ENCODE measurements at regions not wholly inside any gene's neighbourhood (a gene's known extent, or its start where the extent isn't known, plus 50 kb on each side); places are given as distances from the start of the nearest gene placed in this dataset.

DNA sequence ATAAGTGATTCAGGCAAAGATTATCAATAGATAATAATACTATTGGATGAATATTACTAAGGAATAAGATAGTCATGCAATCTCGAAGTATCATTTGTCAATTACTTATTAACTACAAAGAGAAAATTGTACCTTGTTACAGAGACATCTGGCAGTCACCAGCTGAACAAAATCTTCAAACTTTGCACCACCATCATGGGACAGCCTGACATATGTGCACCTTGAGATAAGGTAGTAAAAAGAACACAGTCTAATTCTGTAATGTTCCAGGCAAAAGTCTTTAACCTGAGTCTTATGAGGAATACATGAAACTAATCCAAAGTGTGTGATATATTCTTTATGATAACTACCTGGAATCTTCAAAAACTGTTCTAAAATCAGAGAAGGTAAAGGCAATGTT lies 423.0 kb upstream of the ZNF608 start:
- DNase-seq (ENCODE audit: low read depth): no peak
- no peak overlapping the region for H3K4me3 ChIP-seq (ENCODE audit: low read length)
- TF ChIP-seq, protein P1, sequence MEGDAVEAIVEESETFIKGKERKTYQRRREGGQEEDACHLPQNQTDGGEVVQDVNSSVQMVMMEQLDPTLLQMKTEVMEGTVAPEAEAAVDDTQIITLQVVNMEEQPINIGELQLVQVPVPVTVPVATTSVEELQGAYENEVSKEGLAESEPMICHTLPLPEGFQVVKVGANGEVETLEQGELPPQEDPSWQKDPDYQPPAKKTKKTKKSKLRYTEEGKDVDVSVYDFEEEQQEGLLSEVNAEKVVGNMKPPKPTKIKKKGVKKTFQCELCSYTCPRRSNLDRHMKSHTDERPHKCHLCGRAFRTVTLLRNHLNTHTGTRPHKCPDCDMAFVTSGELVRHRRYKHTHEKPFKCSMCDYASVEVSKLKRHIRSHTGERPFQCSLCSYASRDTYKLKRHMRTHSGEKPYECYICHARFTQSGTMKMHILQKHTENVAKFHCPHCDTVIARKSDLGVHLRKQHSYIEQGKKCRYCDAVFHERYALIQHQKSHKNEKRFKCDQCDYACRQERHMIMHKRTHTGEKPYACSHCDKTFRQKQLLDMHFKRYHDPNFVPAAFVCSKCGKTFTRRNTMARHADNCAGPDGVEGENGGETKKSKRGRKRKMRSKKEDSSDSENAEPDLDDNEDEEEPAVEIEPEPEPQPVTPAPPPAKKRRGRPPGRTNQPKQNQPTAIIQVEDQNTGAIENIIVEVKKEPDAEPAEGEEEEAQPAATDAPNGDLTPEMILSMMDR (conservative IDR thresholded peaks at IDR 0.05; ENCODE audit: low read length): no peak

DNA sequence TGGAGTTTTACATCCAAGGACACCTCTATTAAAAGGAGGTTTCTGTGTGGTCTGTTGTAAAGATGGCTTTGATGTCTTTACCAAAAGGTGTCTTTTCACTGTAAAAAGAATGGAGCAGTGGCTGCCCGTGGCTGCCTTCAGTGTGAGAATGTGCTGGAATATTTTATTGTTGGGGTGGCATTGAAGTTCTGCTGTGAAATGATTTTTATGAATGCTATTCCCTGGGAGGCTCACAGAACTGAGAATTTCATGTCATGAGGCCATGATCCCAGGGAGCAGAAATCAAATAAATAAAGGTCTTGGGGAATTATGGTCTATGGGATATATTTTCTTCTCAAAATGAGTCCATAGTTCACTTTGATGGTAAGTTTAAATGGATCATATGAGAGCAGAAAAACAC lies 425.2 kb upstream of the ZNF608 start:
- TF ChIP-seq, protein P1 (conservative IDR thresholded peaks at IDR 0.05; ENCODE audit: low read length): no peak
- DNase-seq (ENCODE audit: low read depth): no peak
- no peak overlapping the region for H3K4me3 ChIP-seq (ENCODE audit: low read length)

DNA sequence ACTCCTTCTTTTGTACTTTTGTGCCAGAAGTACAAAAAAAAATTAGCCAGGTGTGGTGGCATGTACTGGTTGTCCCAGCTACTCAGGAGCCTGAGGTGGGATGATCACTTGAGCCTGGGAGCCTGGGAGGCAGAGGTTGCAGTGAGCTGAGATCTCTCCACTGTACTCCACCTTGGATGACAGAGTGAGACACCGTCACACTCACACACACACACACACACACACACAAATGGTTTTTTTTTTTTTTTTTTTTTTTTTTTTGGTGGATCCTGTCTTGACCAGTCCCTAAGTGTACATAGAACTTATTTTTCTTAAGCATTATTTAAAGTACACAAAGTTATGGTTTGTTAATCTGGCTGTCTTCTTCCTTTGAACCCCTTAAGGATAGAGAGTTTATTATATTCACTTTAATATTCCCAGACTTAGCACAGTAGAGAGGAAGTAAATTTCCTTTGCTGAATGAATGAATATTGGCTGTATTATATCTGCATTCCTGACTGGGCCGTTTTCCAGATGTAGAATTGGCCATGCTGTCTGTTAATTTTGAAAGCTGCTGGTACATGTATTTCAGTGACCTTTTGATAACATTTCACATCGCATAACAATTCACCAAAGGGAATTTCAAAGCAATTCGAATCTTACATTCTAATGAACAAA lies 429.0 kb upstream of the ZNF608 start:
- no peak overlapping the region for H3K4me3 ChIP-seq (ENCODE audit: low read length)
- DNase-seq (ENCODE audit: low read depth): no peak
- TF ChIP-seq, protein P1 (conservative IDR thresholded peaks at IDR 0.05; ENCODE audit: low read length): no peak

DNA sequence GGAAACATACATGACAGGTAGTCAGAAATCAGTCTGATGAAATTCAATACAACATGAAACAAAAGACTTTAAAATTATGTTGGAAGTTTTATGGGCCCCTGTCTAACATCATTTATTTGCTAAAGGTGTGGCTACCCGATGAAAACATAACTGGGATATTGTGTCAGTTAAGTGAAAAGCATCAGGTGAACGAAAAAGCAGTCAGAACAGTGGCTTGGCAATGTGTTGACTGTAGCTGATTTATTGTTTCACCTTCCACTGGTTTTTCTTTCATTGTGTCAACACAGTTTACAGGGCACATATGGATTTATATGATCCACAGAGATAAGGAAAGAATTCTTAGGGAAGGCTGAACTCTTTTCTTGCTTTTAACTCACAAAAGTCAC lies 429.6 kb upstream of the ZNF608 start:
- no peak overlapping the region for H3K4me3 ChIP-seq (ENCODE audit: low read length)
- TF ChIP-seq, protein P1 (conservative IDR thresholded peaks at IDR 0.05; ENCODE audit: low read length): no peak
- DNase-seq (ENCODE audit: low read depth): no peak

DNA sequence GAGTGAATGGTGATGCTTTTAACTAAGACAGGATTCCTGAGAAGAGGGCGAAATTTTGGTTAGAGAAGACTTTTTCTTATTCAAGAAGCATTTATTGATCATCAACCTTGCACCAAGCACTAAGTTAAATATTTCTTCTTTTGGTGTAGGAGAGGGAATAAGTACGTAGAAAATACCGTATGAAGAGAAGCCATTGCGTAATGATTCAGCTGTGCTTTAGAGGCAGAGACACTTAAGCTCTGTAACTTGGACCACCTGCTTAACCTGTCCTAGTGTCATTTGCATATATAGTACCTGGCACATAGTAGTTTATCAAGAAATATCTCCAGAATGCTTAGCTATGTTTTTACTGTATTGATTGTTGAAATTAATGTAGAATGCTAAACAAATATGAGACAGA lies 430.9 kb upstream of the ZNF608 start:
- no peak for DNase-seq (ENCODE audit: low read depth)
- TF ChIP-seq, protein P1 (conservative IDR thresholded peaks at IDR 0.05; ENCODE audit: low read length): no peak
- no peak overlapping the region for H3K4me3 ChIP-seq (ENCODE audit: low read length)

DNA sequence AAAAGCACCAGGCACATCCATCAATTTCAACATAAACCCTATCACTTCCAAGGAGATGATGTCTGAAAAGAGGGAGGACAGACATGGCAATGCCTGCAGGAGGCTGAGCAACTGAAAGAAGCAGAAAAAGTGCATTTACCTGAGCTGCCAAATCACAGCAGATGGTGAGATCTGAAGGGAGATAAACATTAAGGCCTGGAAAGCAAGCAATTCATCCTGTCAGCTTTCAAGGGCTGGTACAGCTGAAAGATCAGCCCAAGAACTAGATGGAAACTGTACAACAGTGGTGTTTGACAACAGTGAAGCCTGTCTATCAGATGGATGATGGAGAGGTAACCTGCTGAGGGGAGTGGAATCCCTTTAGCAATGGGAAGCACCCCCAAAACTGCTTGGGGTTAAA lies 433.2 kb upstream of the ZNF608 start:
- no peak overlapping the region for H3K4me3 ChIP-seq (ENCODE audit: low read length)
- TF ChIP-seq, protein P1 (conservative IDR thresholded peaks at IDR 0.05; ENCODE audit: low read length): no peak
- DNase-seq (ENCODE audit: low read depth): no peak

DNA sequence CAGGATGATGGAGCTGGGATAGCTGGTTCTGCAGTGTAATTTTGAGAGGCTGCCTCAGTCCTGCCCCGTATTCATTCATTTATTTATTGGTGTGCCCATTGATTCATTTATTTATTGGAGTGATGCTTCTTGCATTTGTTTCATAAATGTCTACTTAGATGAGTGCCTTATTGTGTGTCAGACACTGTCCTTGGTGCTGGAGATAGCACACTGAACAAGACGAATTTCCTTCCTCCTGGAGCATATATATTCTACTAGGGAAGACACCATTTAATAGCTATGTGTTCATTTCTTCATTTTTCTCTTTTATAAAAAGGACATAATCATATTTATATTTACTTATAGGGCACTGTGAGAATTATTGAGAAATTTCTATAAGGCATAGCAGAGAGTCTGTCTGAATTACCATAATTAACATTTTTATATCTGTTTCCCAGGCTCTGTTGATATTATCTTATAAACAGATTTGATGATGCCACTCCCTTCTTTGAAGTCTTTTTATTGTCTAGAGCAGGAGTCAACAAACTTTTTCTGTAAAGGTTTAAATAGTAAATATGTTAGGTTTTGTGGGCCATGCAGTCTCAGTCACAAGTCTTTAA lies 433.9 kb upstream of the ZNF608 start:
- peak; percentile 9 for DNase-seq (ENCODE audit: low read depth)
- H3K4me3 ChIP-seq (ENCODE audit: low read length): no peak overlapping the region
- TF ChIP-seq, protein P1 (conservative IDR thresholded peaks at IDR 0.05; ENCODE audit: low read length): no peak
